ENCODE measurements at regions not wholly inside any gene's neighbourhood (a gene's known extent, or its start where the extent isn't known, plus 50 kb on each side); places are given as distances from the start of the nearest gene placed in this dataset.

DNA sequence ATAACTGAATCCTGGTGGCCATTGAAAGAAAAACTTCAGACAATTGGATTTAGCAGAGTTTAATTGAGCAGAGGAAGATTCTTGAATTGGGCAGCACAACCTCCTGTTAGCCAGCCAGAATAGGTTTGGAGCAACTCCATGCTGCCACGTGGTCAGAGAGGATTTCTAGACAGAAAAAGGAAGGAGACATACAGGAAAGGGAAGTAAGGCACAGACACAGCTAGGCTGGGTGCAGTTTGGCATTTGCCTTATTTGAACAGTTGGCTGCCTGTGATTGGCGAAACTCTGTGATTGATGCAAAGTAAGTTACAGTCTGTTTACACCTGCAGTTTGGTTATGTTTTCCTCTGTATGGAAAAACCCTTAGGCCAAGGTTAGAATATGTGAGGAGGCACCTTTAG, 85.8 kb upstream of the SPATA13 start:
- Histone ChIP-seq H3K9me3 (ENCODE audit: low read length) (no peaks in the 10 kb centered on the region), H3K27me3 (ENCODE audit: insufficient read depth, low read depth, low read length) (no peaks in the 10 kb centered on the region), H3F3A (ENCODE audit: insufficient read depth, low read length, poor library complexity, severe bottlenecking) (no peaks in the 10 kb centered on the region), H3K4me2 (ENCODE audit: low read length) (no peak overlapping the region), H3K79me2 (replicated peaks; ENCODE audit: insufficient read depth, low read length) (no peaks in the 10 kb centered on the region), H3K4me3 (ENCODE audit: low read length) (no peak overlapping the region), H4K20me1 (ENCODE audit: insufficient read depth) (no peaks in the 10 kb centered on the region), H3K27ac (ENCODE audit: low read length) (no peak overlapping the region), H2AFZ (ENCODE audit: low read depth, low read length) (no peak overlapping the region), H3K36me3 (ENCODE audit: insufficient read depth, low read length) (no peaks in the 10 kb centered on the region), H3K9ac (ENCODE audit: low read length) (no peak overlapping the region), H3K9me2 (ENCODE audit: insufficient read depth, low read length) (no peaks in the 10 kb centered on the region)
- TF ChIP-seq, protein P1, sequence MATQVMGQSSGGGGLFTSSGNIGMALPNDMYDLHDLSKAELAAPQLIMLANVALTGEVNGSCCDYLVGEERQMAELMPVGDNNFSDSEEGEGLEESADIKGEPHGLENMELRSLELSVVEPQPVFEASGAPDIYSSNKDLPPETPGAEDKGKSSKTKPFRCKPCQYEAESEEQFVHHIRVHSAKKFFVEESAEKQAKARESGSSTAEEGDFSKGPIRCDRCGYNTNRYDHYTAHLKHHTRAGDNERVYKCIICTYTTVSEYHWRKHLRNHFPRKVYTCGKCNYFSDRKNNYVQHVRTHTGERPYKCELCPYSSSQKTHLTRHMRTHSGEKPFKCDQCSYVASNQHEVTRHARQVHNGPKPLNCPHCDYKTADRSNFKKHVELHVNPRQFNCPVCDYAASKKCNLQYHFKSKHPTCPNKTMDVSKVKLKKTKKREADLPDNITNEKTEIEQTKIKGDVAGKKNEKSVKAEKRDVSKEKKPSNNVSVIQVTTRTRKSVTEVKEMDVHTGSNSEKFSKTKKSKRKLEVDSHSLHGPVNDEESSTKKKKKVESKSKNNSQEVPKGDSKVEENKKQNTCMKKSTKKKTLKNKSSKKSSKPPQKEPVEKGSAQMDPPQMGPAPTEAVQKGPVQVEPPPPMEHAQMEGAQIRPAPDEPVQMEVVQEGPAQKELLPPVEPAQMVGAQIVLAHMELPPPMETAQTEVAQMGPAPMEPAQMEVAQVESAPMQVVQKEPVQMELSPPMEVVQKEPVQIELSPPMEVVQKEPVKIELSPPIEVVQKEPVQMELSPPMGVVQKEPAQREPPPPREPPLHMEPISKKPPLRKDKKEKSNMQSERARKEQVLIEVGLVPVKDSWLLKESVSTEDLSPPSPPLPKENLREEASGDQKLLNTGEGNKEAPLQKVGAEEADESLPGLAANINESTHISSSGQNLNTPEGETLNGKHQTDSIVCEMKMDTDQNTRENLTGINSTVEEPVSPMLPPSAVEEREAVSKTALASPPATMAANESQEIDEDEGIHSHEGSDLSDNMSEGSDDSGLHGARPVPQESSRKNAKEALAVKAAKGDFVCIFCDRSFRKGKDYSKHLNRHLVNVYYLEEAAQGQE (IDR thresholded peaks at IDR 0.05; ENCODE audit: borderline replicate concordance): no peak
- TF ChIP-seq RAD21 (conservative IDR thresholded peaks at IDR 0.05) (no peak), MXI1 (conservative IDR thresholded peaks at IDR 0.05; ENCODE audit: poor library complexity, severe bottlenecking) (no peak), TAF1 (IDR thresholded peaks at IDR 0.05; ENCODE audit: low read depth) (no peak), EZH2 (IDR thresholded peaks at IDR 0.05; ENCODE audit: borderline replicate concordance, insufficient read depth, low read length, poor library complexity, severe bottlenecking) (no peak), SMC3 (conservative IDR thresholded peaks at IDR 0.05; ENCODE audit: poor library complexity) (no peak), POLR2AphosphoS5 (IDR thresholded peaks at IDR 0.05) (no peak), EP300 (conservative IDR thresholded peaks at IDR 0.05; ENCODE audit: poor library complexity, severe bottlenecking) (no peak)
- TF ChIP-seq, protein P2, sequence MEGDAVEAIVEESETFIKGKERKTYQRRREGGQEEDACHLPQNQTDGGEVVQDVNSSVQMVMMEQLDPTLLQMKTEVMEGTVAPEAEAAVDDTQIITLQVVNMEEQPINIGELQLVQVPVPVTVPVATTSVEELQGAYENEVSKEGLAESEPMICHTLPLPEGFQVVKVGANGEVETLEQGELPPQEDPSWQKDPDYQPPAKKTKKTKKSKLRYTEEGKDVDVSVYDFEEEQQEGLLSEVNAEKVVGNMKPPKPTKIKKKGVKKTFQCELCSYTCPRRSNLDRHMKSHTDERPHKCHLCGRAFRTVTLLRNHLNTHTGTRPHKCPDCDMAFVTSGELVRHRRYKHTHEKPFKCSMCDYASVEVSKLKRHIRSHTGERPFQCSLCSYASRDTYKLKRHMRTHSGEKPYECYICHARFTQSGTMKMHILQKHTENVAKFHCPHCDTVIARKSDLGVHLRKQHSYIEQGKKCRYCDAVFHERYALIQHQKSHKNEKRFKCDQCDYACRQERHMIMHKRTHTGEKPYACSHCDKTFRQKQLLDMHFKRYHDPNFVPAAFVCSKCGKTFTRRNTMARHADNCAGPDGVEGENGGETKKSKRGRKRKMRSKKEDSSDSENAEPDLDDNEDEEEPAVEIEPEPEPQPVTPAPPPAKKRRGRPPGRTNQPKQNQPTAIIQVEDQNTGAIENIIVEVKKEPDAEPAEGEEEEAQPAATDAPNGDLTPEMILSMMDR (IDR thresholded peaks at IDR 0.05; ENCODE audit: poor library complexity, severe bottlenecking): no peak

DNA sequence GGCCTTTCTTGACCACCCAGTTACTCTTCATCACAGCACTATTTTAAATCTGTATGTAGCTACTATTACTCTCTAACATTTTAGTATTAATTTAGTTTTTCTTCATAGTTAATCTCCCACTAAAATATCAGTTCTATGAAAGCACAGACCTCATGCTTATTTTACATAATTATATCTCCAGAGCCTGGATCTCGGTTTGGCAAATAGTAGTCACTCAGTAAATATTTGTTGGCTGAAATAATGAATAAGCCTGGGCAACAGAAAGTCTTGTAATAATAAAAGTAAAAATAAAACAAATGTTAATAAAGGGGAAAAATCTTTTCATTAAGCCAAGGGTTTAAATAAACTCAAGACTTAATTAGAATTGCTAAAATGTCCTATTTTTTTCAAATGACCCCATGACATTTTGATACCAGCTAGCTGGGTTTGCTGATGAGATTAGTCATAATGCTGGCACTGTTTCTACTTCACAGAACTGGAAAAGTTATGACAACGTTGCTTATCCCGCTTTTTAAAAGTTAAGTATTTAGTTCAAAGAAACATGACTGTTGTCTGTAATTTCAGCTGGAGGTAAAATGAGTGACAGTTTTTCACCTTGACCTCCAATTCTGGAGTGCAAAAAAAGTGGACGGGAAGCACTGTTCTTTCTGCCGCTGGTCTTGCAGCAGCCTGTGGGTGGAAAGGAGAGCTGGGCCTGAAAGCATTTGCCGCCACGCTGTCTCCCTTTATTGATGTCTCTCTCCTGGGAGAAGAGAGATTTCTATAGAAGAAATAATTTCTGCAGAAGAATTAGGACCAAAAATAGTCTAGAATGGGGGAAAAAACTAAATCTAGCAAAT, 85.2 kb upstream of the SPATA13 start:
- no peaks in the 10 kb centered on the region for H3K27me3 ChIP-seq (ENCODE audit: insufficient read depth, low read depth, low read length)
- H3K79me2 ChIP-seq (replicated peaks; ENCODE audit: insufficient read depth, low read length): no peaks in the 10 kb centered on the region
- no peaks in the 10 kb centered on the region for H3K9me3 ChIP-seq (ENCODE audit: low read length)
- no peaks in the 10 kb centered on the region for H3K36me3 ChIP-seq (ENCODE audit: insufficient read depth, low read length)
- H3F3A ChIP-seq (ENCODE audit: insufficient read depth, low read length, poor library complexity, severe bottlenecking): no peaks in the 10 kb centered on the region
- H3K4me3 ChIP-seq (ENCODE audit: low read length): no peak overlapping the region
- no peak overlapping the region for H2AFZ ChIP-seq (ENCODE audit: low read depth, low read length)
- no peak for TF ChIP-seq EZH2 (IDR thresholded peaks at IDR 0.05; ENCODE audit: borderline replicate concordance, insufficient read depth, low read length, poor library complexity, severe bottlenecking)
- no peak overlapping the region for H3K27ac ChIP-seq (ENCODE audit: low read length)
- H3K9ac ChIP-seq (ENCODE audit: low read length): no peak overlapping the region
- H3K9me2 ChIP-seq (ENCODE audit: insufficient read depth, low read length): no peaks in the 10 kb centered on the region
- H3K4me2 ChIP-seq (ENCODE audit: low read length): no peak overlapping the region
- H4K20me1 ChIP-seq (ENCODE audit: insufficient read depth): no peaks in the 10 kb centered on the region

All from neural cell (in vitro differentiated cells).